Epithelial cell of esophagus (primary cell): ENCODE measurements at regions not wholly inside any gene's neighbourhood (a gene's known extent, or its start where the extent isn't known, plus 50 kb on each side); places are given as distances from the start of the nearest gene placed in this dataset.

Experiments
- DNase-seq: peaks from one replicate; pipeline ENCODE4 v3.0.0; 2010; ENCODE audit warnings: low read depth
- H3K4me3 ChIP-seq: 2 replicates; pipeline ENCODE4 v1.5.1; 2011; ENCODE audit warnings: mild to moderate bottlenecking, low read length, control low read depth
- TF ChIP-seq, protein P1 (sequence below): IDR thresholded peaks from 2 replicates; pipeline ENCODE4 v1.5.1; 2011; ENCODE audit warnings: low read depth, mild to moderate bottlenecking, low read length, control low read depth, inconsistent platforms; ENCODE audit not compliant: insufficient read depth; ENCODE audit errors: missing control alignments

DNA sequence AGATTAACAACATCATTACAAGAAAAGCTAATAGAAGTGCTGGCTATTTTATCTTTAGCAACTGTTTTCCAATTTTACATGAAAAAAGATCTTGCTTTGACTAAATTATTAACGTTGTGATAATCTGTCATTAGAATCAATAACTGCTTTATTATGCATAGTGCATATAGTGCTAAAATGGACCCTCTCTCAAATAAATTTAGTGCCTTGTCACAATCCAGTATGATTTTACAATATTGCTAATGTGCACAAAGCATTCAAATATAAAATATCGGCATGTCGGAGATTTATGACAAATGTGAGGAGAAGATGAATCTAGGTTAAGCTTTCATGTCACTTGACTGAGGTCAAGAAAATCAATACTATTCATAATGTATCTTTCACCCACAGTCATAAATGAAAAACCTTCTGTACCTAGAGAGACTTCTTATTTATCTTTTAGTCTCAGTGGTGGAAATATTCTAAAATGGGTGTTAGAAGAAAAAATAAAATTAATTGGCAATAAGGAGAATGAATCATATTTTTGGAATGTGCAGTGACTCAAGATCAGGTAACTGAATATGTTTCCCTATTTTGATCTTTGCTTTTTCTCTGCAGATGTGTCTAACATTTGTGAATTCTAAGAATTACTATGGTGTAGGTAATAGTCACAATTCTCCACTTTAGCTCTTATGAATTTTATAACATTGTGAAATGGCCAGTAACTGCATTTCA, 672.9 kb upstream of the GRAMD2B start:
- peak; percentile 27 for DNase-seq
- TF ChIP-seq, protein P1, sequence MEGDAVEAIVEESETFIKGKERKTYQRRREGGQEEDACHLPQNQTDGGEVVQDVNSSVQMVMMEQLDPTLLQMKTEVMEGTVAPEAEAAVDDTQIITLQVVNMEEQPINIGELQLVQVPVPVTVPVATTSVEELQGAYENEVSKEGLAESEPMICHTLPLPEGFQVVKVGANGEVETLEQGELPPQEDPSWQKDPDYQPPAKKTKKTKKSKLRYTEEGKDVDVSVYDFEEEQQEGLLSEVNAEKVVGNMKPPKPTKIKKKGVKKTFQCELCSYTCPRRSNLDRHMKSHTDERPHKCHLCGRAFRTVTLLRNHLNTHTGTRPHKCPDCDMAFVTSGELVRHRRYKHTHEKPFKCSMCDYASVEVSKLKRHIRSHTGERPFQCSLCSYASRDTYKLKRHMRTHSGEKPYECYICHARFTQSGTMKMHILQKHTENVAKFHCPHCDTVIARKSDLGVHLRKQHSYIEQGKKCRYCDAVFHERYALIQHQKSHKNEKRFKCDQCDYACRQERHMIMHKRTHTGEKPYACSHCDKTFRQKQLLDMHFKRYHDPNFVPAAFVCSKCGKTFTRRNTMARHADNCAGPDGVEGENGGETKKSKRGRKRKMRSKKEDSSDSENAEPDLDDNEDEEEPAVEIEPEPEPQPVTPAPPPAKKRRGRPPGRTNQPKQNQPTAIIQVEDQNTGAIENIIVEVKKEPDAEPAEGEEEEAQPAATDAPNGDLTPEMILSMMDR = no peak
- H3K4me3 ChIP-seq = no peak overlapping the region

DNA sequence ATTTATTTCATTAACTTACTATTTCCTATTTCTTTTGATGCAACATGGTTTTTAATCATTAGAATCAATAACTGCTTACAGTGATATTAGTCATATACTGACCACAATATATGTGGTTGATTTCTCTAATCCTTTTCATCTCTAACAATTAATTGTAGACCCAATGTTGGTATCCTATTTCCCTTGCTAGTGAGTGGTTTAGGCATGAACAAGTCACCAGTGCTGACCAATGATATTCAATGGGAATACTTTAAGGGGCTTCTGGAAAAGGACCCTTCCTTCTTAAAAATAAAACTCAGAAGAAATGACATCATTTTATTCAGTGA, 672.4 kb upstream of the GRAMD2B start:
- no peak overlapping the region for H3K4me3 ChIP-seq
- TF ChIP-seq, protein P1 = no peak
- DNase-seq = no peak

DNA sequence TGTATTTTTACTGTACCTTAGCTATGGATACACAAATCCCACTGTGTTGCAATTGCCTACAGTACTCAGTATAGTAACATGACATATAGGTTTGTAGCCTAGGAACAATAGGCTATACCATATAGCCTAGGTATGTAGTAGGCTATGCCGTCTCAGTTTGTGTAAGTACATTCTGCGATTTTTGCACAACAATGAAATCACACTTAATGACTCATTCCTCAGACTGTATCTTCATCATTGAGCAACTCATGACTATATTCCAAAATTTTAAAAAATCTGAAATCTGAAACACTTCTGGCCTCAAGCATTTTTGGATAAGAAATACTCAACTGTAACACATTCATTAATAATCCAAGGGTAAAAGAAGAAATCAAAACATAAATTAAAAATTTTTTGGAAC, 666.8 kb upstream of the GRAMD2B start:
- no peak overlapping the region for H3K4me3 ChIP-seq
- DNase-seq = peak; percentile 51
- TF ChIP-seq, protein P1 = no peak

DNA sequence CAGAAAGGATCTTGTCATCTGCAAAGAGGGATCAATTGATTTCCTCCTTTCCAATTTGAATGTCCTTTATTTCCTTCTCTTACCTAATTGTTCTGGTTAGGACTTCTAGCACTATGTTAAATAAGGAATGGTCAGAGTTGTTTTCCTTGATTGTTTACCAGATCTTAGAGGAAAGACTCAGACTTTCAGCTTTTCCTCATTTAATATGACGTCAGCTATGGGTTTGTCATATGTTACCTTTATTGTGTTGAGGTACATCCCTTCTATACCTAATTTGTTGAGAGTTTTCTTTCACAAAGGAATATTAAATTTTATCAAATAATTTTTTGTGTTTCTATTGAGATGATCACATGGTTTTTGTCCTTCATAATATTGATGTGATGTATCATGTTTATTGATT, 656.5 kb upstream of the GRAMD2B start:
- no peak overlapping the region for H3K4me3 ChIP-seq
- TF ChIP-seq, protein P1 = no peak
- no peak for DNase-seq

DNA sequence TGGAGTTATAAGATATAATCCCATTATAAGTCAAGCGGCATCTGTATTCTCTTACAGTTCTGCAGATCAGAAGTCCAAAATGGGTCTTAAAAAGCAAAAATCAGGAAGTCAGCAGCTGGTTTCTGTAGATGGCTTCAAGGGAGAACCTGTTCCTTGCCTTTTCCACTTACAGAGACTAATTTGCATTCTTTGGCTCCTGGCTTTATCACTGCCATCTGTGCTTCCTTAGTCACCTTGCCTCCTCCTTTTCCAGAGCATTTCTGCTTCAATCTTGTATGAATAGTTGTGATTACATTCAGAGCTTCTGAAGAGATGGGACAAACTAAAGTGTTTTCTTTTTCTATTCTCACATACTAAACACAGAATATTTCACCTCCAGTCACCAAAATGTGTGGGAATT, 647.3 kb upstream of the GRAMD2B start:
- no peak for DNase-seq
- TF ChIP-seq, protein P1 = no peak
- no peak overlapping the region for H3K4me3 ChIP-seq

DNA sequence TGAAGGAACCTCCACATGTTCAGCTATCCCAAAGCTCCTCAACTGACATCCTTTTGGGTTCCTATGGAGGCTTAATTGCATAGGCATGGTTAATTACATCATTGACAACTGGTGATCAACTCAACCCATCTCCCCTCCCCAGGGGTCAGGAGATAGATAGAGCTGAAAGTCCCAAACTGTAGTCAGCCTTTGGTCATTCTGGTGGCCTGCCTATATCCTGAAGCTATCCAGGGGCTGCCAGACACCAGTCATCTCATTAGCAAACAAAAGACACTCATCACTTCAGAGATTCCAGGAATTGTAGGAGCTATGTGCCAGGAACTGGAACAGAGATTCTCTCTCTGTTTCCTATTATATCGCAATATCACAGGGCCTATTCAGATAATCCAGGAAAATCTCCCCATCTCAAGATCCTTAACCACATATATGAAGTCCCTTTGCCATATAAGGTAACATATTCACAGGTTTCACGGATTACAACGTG, 646.5 kb upstream of the GRAMD2B start:
- no peak overlapping the region for H3K4me3 ChIP-seq
- TF ChIP-seq, protein P1 = no peak
- DNase-seq = no peak

DNA sequence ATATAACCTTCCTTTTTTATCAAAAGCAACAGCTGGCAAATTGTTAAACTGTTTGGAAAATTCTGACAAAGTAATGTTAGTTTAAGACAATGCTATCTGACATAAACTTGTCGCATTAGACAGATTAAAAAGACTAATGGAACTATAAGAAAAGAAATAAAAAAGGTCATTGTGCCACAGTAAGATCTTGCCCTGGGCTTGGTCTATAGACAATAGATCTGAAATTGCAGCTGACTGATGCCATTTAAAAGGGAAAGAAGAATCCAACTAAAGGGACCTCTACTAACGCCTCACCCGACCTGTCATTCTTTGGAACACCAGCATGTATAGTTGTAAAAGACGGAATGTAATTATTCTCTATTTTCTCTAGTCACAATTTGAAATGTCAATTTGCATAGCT, 644.4 kb upstream of the GRAMD2B start:
- no peak overlapping the region for H3K4me3 ChIP-seq
- DNase-seq = no peak
- TF ChIP-seq, protein P1 = no peak
